ENCODE measurements at regions not wholly inside any gene's neighbourhood (a gene's known extent, or its start where the extent isn't known, plus 50 kb on each side); places are given as distances from the start of the nearest gene placed in this dataset.
"Not testable (repeated sequence)": the region's sequence is repeated elsewhere in the genome, so short reads cannot be mapped to it uniquely, and the experiment has no call there.

GRCh38 chr4:1550122-1551070 lies 133.7 kb downstream of the FAM53A start:
- Histone ChIP-seq H3K36me3 (ENCODE audit: insufficient read depth, low read length, poor library complexity, severe bottlenecking) (no peaks in the 10 kb centered on the region), H3K4me3 (ENCODE audit: low read depth, low read length, poor library complexity, severe bottlenecking) (no peak overlapping the region), H3K27me3 (replicated peaks; ENCODE audit: insufficient read depth, low read depth, low read length, poor library complexity) (no peaks in the 10 kb centered on the region), H3K9me3 (ENCODE audit: low read depth, low read length, poor library complexity, severe bottlenecking) (no peaks in the 10 kb centered on the region), H3K4me1 (ENCODE audit: insufficient read depth, low read length, poor library complexity, severe bottlenecking) (no peaks in the 10 kb centered on the region), H3K27ac (ENCODE audit: low read depth, low read length, poor library complexity, severe bottlenecking) (no peak overlapping the region)
- CTCF ChIA-PET, result no interaction called here
- no peak for DNase-seq (ENCODE audit: low spot score)
- TF ChIP-seq CTCF (conservative IDR thresholded peaks at IDR 0.05; ENCODE audit: low read depth, low read length), result no peak
- no peak for TF ChIP-seq EZH2 (IDR thresholded peaks at IDR 0.05; ENCODE audit: borderline replicate concordance, low read depth, low read length, poor library complexity, severe bottlenecking)
- POLR2A ChIA-PET (ENCODE audit: low non-redundant PET), result no interaction called here
- BruUV-seq (replicated peaks), result no TSS peak
- intact Hi-C loops (cut with micrococcal nuclease; ENCODE audit: unreplicated experiment), result no loop called here

DNA sequence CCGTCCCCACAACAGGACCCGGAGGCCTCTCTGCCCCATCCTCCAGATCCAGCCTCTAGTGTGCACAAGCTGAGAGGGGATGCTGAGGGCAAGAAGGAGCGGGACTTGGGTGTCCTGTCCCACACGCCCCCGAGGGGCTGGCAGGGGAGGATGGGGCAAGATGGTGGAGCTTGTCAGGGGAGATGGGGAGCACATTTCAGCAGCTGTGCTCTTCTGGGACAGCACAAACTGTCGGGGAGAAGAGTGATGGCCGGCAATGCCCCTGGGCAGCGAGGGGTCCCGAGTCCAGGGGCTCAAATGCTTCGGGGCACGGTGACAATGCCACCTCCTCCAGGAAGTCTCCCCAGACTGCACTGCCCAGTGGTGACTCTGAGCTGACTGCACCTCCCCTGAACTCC lies 134.5 kb downstream of the FAM53A start:
- Histone ChIP-seq H3K9me3 (ENCODE audit: low read depth, low read length, poor library complexity, severe bottlenecking) (no peaks in the 10 kb centered on the region), H3K36me3 (ENCODE audit: insufficient read depth, low read length, poor library complexity, severe bottlenecking) (no peaks in the 10 kb centered on the region), H3K27ac (ENCODE audit: low read depth, low read length, poor library complexity, severe bottlenecking) (no peak overlapping the region), H3K27me3 (replicated peaks; ENCODE audit: insufficient read depth, low read depth, low read length, poor library complexity) (no peaks in the 10 kb centered on the region), H3K4me1 (ENCODE audit: insufficient read depth, low read length, poor library complexity, severe bottlenecking) (peaks cover 5% of the 10 kb centered on the region), H3K4me3 (ENCODE audit: low read depth, low read length, poor library complexity, severe bottlenecking) (no peak overlapping the region)
- BruUV-seq (replicated peaks), result no TSS peak
- CTCF ChIA-PET, result no interaction called here
- intact Hi-C loops (cut with micrococcal nuclease; ENCODE audit: unreplicated experiment), result no loop called here
- POLR2A ChIA-PET (ENCODE audit: low non-redundant PET), result no interaction called here
- DNase-seq (ENCODE audit: low spot score), result no peak
- TF ChIP-seq EZH2 (IDR thresholded peaks at IDR 0.05; ENCODE audit: borderline replicate concordance, low read depth, low read length, poor library complexity, severe bottlenecking) (no peak), CTCF (conservative IDR thresholded peaks at IDR 0.05; ENCODE audit: low read depth, low read length) (no peak)

- CTCF ChIA-PET; H3K9me3 ChIP-seq (ENCODE audit: low read depth, low read length, poor library complexity, severe bottlenecking); H3K27ac ChIP-seq (ENCODE audit: low read depth, low read length, poor library complexity, severe bottlenecking); H3K27me3 ChIP-seq (replicated peaks; ENCODE audit: insufficient read depth, low read depth, low read length, poor library complexity); BruUV-seq (replicated peaks); H3K4me1 ChIP-seq (ENCODE audit: insufficient read depth, low read length, poor library complexity, severe bottlenecking); intact Hi-C loops (cut with micrococcal nuclease; ENCODE audit: unreplicated experiment); H3K4me3 ChIP-seq (ENCODE audit: low read depth, low read length, poor library complexity, severe bottlenecking); H3K36me3 ChIP-seq (ENCODE audit: insufficient read depth, low read length, poor library complexity, severe bottlenecking); POLR2A ChIA-PET (ENCODE audit: low non-redundant PET): not testable (repeated sequence)
- TF ChIP-seq CTCF (conservative IDR thresholded peaks at IDR 0.05; ENCODE audit: low read depth, low read length), result peak; percentile 85
- peak; percentile 32 for DNase-seq (ENCODE audit: low spot score)
These were observed 135.1 kb downstream of the FAM53A start for GRCh38 chr4:1548827-1549637.

Measured in A673 (cell line).